Suprapubic skin (tissue), 4 donors: ENCODE measurements at regions not wholly inside any gene's neighbourhood (a gene's known extent, or its start where the extent isn't known, plus 50 kb on each side); places are given as distances from the start of the nearest gene placed in this dataset.

Experiments used
- DNase-seq, 2 donors: peaks; one replicate each; pipeline ENCODE4 v3.0.0-alpha.2; 2019; ENCODE audit warnings: low spot score in 2 of 2
- H3K27ac ChIP-seq: fragments of 200-600 bp; sonication (generic); one replicate; pipeline ENCODE4 v1.5.1; 2019
- H3K27me3 ChIP-seq: fragments of 200-600 bp; sonication (generic); one replicate; pipeline ENCODE4 v1.5.1; 2019
- H3K36me3 ChIP-seq: fragments of 200-600 bp; sonication (generic); one replicate; pipeline ENCODE4 v1.5.1; 2019
- H3K4me1 ChIP-seq: fragments of 200-600 bp; sonication (generic); one replicate; pipeline ENCODE4 v1.5.1; 2019
- H3K4me3 ChIP-seq: fragments of 200-600 bp; sonication (generic); one replicate; pipeline ENCODE4 v1.5.1; 2019; ENCODE audit warnings: mild to moderate bottlenecking
- H3K9me3 ChIP-seq: fragments of 200-600 bp; sonication (generic); one replicate; pipeline ENCODE4 v1.5.1; 2019
- CTCF ChIP-seq, 2 donors: fragments of 200-600 bp in 1 of 2; fragments of 450-650 bp in 1 of 2; sonication (generic) in 1 of 2; IDR thresholded peaks; one replicate each; pipeline ENCODE4 v1.5.1; 2016 to 2019; ENCODE audit warnings: antibody characterized with exemption in 2 of 2, mild to moderate bottlenecking in 1 of 2, moderate library complexity in 1 of 2
- EP300 ChIP-seq: sonication (generic); formaldehyde crosslinking; IDR thresholded peaks from one replicate; pipeline ENCODE4 v1.6.1; 2017; ENCODE audit warnings: antibody characterized with exemption
- POLR2A ChIP-seq, 2 donors: fragments of 450-650 bp; IDR thresholded peaks; one replicate each; pipeline ENCODE4 v1.6.1; 2017; ENCODE audit warnings: antibody characterized with exemption in 2 of 2, mild to moderate bottlenecking in 2 of 2, moderate library complexity in 2 of 2
- POLR2AphosphoS5 ChIP-seq, 3 donors: sonication (generic); formaldehyde crosslinking; IDR thresholded peaks; one replicate each; pipeline ENCODE4 v1.6.1; 2017; ENCODE audit warnings: antibody characterized with exemption in 3 of 3
- WGBS: methylation state at CpG from one replicate; pipeline ENCODE4 v1.1.5; 2018; 5-methylcytosine and 5-hydroxymethylcytosine counted together

GRCh38 chr22:49154433-49154832 is 673.2 kb downstream of the BRD1 start:
- H3K36me3 ChIP-seq: no peaks in the 10 kb centered on the region
- 79% methylated on average over 13 of the region's 18 CpGs for WGBS
- H3K27me3 ChIP-seq: peaks cover 65% of the 10 kb centered on the region
- no peak overlapping the region for H3K4me3 ChIP-seq
- no peaks in the 10 kb centered on the region for H3K4me1 ChIP-seq
- no peak for DNase-seq
- no peak for TF ChIP-seq POLR2AphosphoS5 (IDR thresholded peaks at IDR 0.05)
- TF ChIP-seq CTCF (IDR thresholded peaks at IDR 0.05): no peak
- no peak for TF ChIP-seq EP300
- TF ChIP-seq POLR2A (IDR thresholded peaks at IDR 0.05): no peak
- no peak overlapping the region for H3K27ac ChIP-seq
- H3K9me3 ChIP-seq: no peaks in the 10 kb centered on the region

GRCh38 chr22:49153921-49154320 is 673.8 kb downstream of the BRD1 start:
- TF ChIP-seq POLR2AphosphoS5 (IDR thresholded peaks at IDR 0.05) (no peak), EP300 (no peak), POLR2A (IDR thresholded peaks at IDR 0.05) (no peak), CTCF (IDR thresholded peaks at IDR 0.05) (no peak)
- Histone ChIP-seq H3K36me3 (no peaks in the 10 kb centered on the region), H3K4me1 (no peaks in the 10 kb centered on the region), H3K27me3 (peaks cover 60% of the 10 kb centered on the region), H3K4me3 (no peak overlapping the region), H3K27ac (no peak overlapping the region), H3K9me3 (no peaks in the 10 kb centered on the region)
- 86% methylated on average over 11 of the region's 11 CpGs for WGBS
- DNase-seq: no peak

GRCh38 chr22:49152939-49153770 is 674.5 kb downstream of the BRD1 start:
- peak in 1 of 2 donors; percentile 41 for DNase-seq
- Histone ChIP-seq H3K27ac (no peak overlapping the region), H3K27me3 (peaks cover 54% of the 10 kb centered on the region), H3K9me3 (no peaks in the 10 kb centered on the region), H3K36me3 (no peaks in the 10 kb centered on the region), H3K4me1 (no peaks in the 10 kb centered on the region), H3K4me3 (no peak overlapping the region)
- 90% methylated on average over 16 of the region's 20 CpGs for WGBS
- TF ChIP-seq POLR2A (IDR thresholded peaks at IDR 0.05): no peak
- no peak for TF ChIP-seq POLR2AphosphoS5 (IDR thresholded peaks at IDR 0.05)
- no peak for TF ChIP-seq EP300
- no peak for TF ChIP-seq CTCF (IDR thresholded peaks at IDR 0.05)

- Histone ChIP-seq H3K27ac (no peak overlapping the region), H3K36me3 (no peaks in the 10 kb centered on the region), H3K27me3 (peaks cover 52% of the 10 kb centered on the region), H3K4me3 (no peak overlapping the region), H3K9me3 (no peaks in the 10 kb centered on the region), H3K4me1 (no peaks in the 10 kb centered on the region)
- TF ChIP-seq CTCF (IDR thresholded peaks at IDR 0.05): no peak
- TF ChIP-seq POLR2AphosphoS5 (IDR thresholded peaks at IDR 0.05): no peak
- no peak for TF ChIP-seq EP300
- TF ChIP-seq POLR2A (IDR thresholded peaks at IDR 0.05): no peak
- peak in 1 of 2 donors; percentile 46 for DNase-seq
- 36% methylated on average over 7 of the region's 13 CpGs for WGBS
These were observed 675.3 kb downstream of the BRD1 start for GRCh38 chr22:49152127-49152938.
